H9 (cell line): ENCODE measurements at regions not wholly inside any gene's neighbourhood (a gene's known extent, or its start where the extent isn't known, plus 50 kb on each side); places are given as distances from the start of the nearest gene placed in this dataset.

Experiments
- DNase-seq: peaks from one replicate; pipeline ENCODE4 v3.0.0-alpha.2; 2017
- H2AFZ ChIP-seq: one replicate; pipeline ENCODE4 v1.6.1; 2013; ENCODE audit warnings: mild to moderate bottlenecking, low read length, control low read depth, moderate library complexity
- H2AK5ac ChIP-seq: 2 replicates; pipeline ENCODE4 v1.6.1; 2013; ENCODE audit warnings: low read length, control low read depth, mixed read lengths; ENCODE audit not compliant: insufficient read length
- H2BK120ac ChIP-seq: one replicate; pipeline ENCODE4 v1.6.1; 2013; ENCODE audit warnings: low read depth, mild to moderate bottlenecking, low read length, control low read depth, inconsistent platforms; ENCODE audit not compliant: poor library complexity, severe bottlenecking
- H2BK12ac ChIP-seq: 2 replicates; pipeline ENCODE4 v1.6.1; 2013; ENCODE audit warnings: low read length, control low read depth, mixed read lengths, low read depth; ENCODE audit not compliant: insufficient read length
- H2BK15ac ChIP-seq: 2 replicates; pipeline ENCODE4 v1.6.1; 2013; ENCODE audit warnings: low read depth, low read length, control low read depth
- H2BK20ac ChIP-seq: one replicate; pipeline ENCODE4 v1.6.1; 2013; ENCODE audit warnings: low read depth, mild to moderate bottlenecking, low read length, control low read depth, inconsistent platforms; ENCODE audit not compliant: poor library complexity, severe bottlenecking
- H2BK5ac ChIP-seq: 2 replicates; pipeline ENCODE4 v1.6.1; 2013; ENCODE audit warnings: low read length, control low read depth, mixed read lengths; ENCODE audit not compliant: insufficient read length
- H3K14ac ChIP-seq: 2 replicates; pipeline ENCODE4 v1.6.1; 2013; ENCODE audit warnings: low read length, control low read depth; ENCODE audit not compliant: insufficient read depth
- H3K18ac ChIP-seq: 2 replicates; pipeline ENCODE4 v1.6.1; 2013; ENCODE audit warnings: low read depth, mild to moderate bottlenecking, mixed read lengths, low read length, control low read depth; ENCODE audit not compliant: insufficient read length
- H3K23ac ChIP-seq: 2 replicates; pipeline ENCODE4 v1.6.1; 2013; ENCODE audit warnings: low read length, control low read depth, mixed read lengths, low read depth; ENCODE audit not compliant: insufficient read length
- H3K23me2 ChIP-seq: 2 replicates; pipeline ENCODE4 v1.6.1; 2013; ENCODE audit warnings: low read depth, mild to moderate bottlenecking, mixed read lengths, low read length, control low read depth; ENCODE audit not compliant: insufficient read length, poor library complexity, severe bottlenecking
- H3K27ac ChIP-seq: 2 replicates; pipeline ENCODE4 v1.5.1; 2013; ENCODE audit warnings: low read length, control low read depth, mixed read lengths, low read depth; ENCODE audit not compliant: insufficient read length
- H3K27me3 ChIP-seq: 2 replicates; pipeline ENCODE4 v1.6.1; 2013; ENCODE audit warnings: low read length, control low read depth, inconsistent platforms; ENCODE audit not compliant: insufficient read depth
- H3K4ac ChIP-seq: 2 replicates; pipeline ENCODE4 v1.6.1; 2013; ENCODE audit warnings: low read depth, mild to moderate bottlenecking, control low read depth, inconsistent platforms, low read length, moderate library complexity
- H3K4me1 ChIP-seq: 2 replicates; pipeline ENCODE4 v1.6.1; 2013; ENCODE audit warnings: low read length, control low read depth, inconsistent platforms; ENCODE audit not compliant: insufficient read depth
- H3K4me2 ChIP-seq: 2 replicates; pipeline ENCODE4 v1.6.1; 2013; ENCODE audit warnings: low read length, control low read depth, mixed read lengths; ENCODE audit not compliant: insufficient read length, insufficient read depth
- H3K56ac ChIP-seq: 2 replicates; pipeline ENCODE4 v1.6.1; 2013; ENCODE audit warnings: low read depth, mild to moderate bottlenecking, mixed read lengths, low read length, control low read depth; ENCODE audit not compliant: insufficient read length
- H3K79me1 ChIP-seq: 2 replicates; pipeline ENCODE4 v1.6.1; 2013; ENCODE audit warnings: low read depth, mild to moderate bottlenecking, moderate library complexity, low read length, control low read depth, inconsistent platforms; ENCODE audit not compliant: insufficient read depth, poor library complexity, severe bottlenecking
- H3K79me2 ChIP-seq: 2 replicates; pipeline ENCODE4 v1.6.1; 2013; ENCODE audit warnings: low read length, control low read depth, inconsistent platforms; ENCODE audit not compliant: insufficient read depth
- H3K9ac ChIP-seq: 2 replicates; pipeline ENCODE4 v1.6.1; 2013; ENCODE audit warnings: low read length, control low read depth, mixed read lengths; ENCODE audit not compliant: insufficient read length; ENCODE audit errors: extremely low read depth
- H3K9me3 ChIP-seq: one replicate; pipeline ENCODE4 v1.6.1; 2013; ENCODE audit warnings: low read depth, low read length, inconsistent platforms; ENCODE audit not compliant: control insufficient read depth
- H3T11ph ChIP-seq: one replicate; pipeline ENCODE4 v1.6.1; 2013; ENCODE audit warnings: mild to moderate bottlenecking, low read length, control low read depth, inconsistent platforms
- H4K20me1 ChIP-seq: one replicate; pipeline ENCODE4 v1.6.1; 2013; ENCODE audit not compliant: control insufficient read depth, insufficient read length, insufficient read depth
- H4K5ac ChIP-seq: 2 replicates; pipeline ENCODE4 v1.6.1; 2013; ENCODE audit warnings: low read depth, mild to moderate bottlenecking, mixed read lengths, low read length, control low read depth; ENCODE audit not compliant: insufficient read length
- H4K8ac ChIP-seq: replicated peaks from 2 replicates; pipeline ENCODE4 v1.6.1; 2013; ENCODE audit warnings: low read length, control low read depth, mixed read lengths, low read depth; ENCODE audit not compliant: insufficient read length
- H4K91ac ChIP-seq: 2 replicates; pipeline ENCODE4 v1.6.1; 2013; ENCODE audit warnings: low read depth, mild to moderate bottlenecking, moderate library complexity, mixed read lengths, low read length, control low read depth; ENCODE audit not compliant: insufficient read length
- H3K27ac Mint-ChIP-seq, 3 experiments: 2 replicates in 2 of 3; 3 replicates in 1 of 3; pipeline ENCODE4 v1.8.0; 2020 to 2021; ENCODE audit warnings: mixed read lengths in 3 of 3, mild to moderate bottlenecking in 1 of 3, moderate library complexity in 1 of 3
- H3K27me3 Mint-ChIP-seq: 2 replicates; pipeline ENCODE4 v1.8.0; 2021; ENCODE audit warnings: low read depth, mild to moderate bottlenecking, moderate library complexity, mixed read lengths
- H3K36me3 Mint-ChIP-seq, 3 experiments: 2 replicates in 2 of 3; 3 replicates in 1 of 3; pipeline ENCODE4 v1.8.0; 2020 to 2021; ENCODE audit warnings: low read depth in 3 of 3, mixed read lengths in 3 of 3; ENCODE audit not compliant: insufficient read depth in 1 of 3
- H3K4me1 Mint-ChIP-seq, 2 experiments: 2 replicates each; pipeline ENCODE4 v1.8.0; 2020; ENCODE audit warnings: mixed read lengths in 2 of 2
- H3K4me3 Mint-ChIP-seq, 2 experiments: 2 replicates in 1 of 2; 3 replicates in 1 of 2; pipeline ENCODE4 v1.8.0; 2020 to 2021; ENCODE audit warnings: mild to moderate bottlenecking in 2 of 2, mixed read lengths in 2 of 2, moderate library complexity in 1 of 2
- H3K9me3 Mint-ChIP-seq, 2 experiments: 2 replicates in 1 of 2; 3 replicates in 1 of 2; pipeline ENCODE4 v1.8.0; 2020; ENCODE audit warnings: mild to moderate bottlenecking in 2 of 2, mixed read lengths in 2 of 2, moderate library complexity in 1 of 2
- CTCF ChIP-seq: fragments of 200-600 bp; sonication (generic); conservative IDR thresholded peaks from 3 replicates; pipeline ENCODE4 v1.8.0; 2021; ENCODE audit warnings: antibody characterized with exemption, mild to moderate bottlenecking
- WGBS: extraction: QIAGEN DNeasy Blood & Tissue Kit; methylation state at CpG from one replicate; pipeline ENCODE4 v1.1.7; 2013; ENCODE audit warnings: missing lambda C conversion rate, low lambda C conversion rate, mixed read lengths; ENCODE audit not compliant: insufficient read length; ENCODE audit errors: extremely low coverage; 5-methylcytosine and 5-hydroxymethylcytosine counted together

- no peak overlapping the region for H2BK15ac ChIP-seq
- no peaks in the 10 kb centered on the region; a peak in 2 of 5 replicates for H3K9me3 Mint-ChIP-seq
- no peak overlapping the region for H3K18ac ChIP-seq
- no peak for DNase-seq
- no peaks in the 10 kb centered on the region for H3K27me3 ChIP-seq
- TF ChIP-seq CTCF: no peak
- no peak overlapping the region for H2BK20ac ChIP-seq
- no peak overlapping the region for H2AK5ac ChIP-seq
- no peak overlapping the region for H2BK120ac ChIP-seq
- H3K56ac ChIP-seq: no peak overlapping the region
- no peak overlapping the region for H2BK5ac ChIP-seq
- H3K14ac ChIP-seq: no peak overlapping the region
- H2BK12ac ChIP-seq: no peak overlapping the region
- no peak overlapping the region for H4K8ac ChIP-seq
- H3K27ac ChIP-seq: no peak overlapping the region
- H4K91ac ChIP-seq: no peak overlapping the region
- H4K20me1 ChIP-seq: no peaks in the 10 kb centered on the region
- H3T11ph ChIP-seq: no peak overlapping the region
- no peak overlapping the region for H3K9ac ChIP-seq
- H3K27me3 Mint-ChIP-seq: no peaks in the 10 kb centered on the region; the same call in none of the 2 replicates
- no peak overlapping the region for H3K27ac Mint-ChIP-seq
- no peak overlapping the region for H3K4ac ChIP-seq
- H3K4me1 ChIP-seq: peaks cover 15% of the 10 kb centered on the region; the same call in 1 of the 2 replicates
- H3K4me3 Mint-ChIP-seq: no peak overlapping the region
- no peaks in the 10 kb centered on the region for H3K23me2 ChIP-seq
- H3K4me2 ChIP-seq: no peak overlapping the region
- H2AFZ ChIP-seq: no peak overlapping the region
- no peak overlapping the region for H4K5ac ChIP-seq
- no peaks in the 10 kb centered on the region for H3K9me3 ChIP-seq
- H3K79me2 ChIP-seq: no peaks in the 10 kb centered on the region
- WGBS: no CpG with 5 or more reads among the region's 4 CpGs
- no peaks in the 10 kb centered on the region for H3K36me3 Mint-ChIP-seq
- no peak overlapping the region for H3K23ac ChIP-seq
- no peaks in the 10 kb centered on the region for H3K79me1 ChIP-seq
- H3K4me1 Mint-ChIP-seq: peaks cover 61 to 68% of the 10 kb centered on the region in 2 experiments
Observed at GRCh38 chr9:111098093-111098492, 59.8 kb upstream of the LPAR1 start.
